ENCODE measurements at regions not wholly inside any gene's neighbourhood (a gene's known extent, or its start where the extent isn't known, plus 50 kb on each side); places are given as distances from the start of the nearest gene placed in this dataset.

DNA sequence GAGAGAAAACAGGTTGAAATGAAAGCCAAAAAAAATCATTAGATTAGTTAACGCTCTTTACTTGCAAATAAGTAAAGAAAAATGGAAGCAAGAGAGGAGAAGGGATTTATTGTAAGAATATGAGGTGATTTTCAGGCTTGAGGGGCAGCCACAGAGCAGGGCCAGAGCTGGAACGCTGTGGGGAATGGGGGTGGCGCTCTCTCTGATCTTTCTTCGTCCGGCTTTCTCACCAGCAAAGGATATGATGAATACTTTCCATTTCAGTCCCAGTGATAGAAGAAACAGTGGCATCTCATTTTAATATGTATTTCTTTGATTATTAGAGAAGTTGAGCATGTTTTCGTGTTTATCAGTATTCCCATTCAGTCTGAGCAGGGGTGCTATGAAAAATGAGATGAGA, 112.2 kb downstream of the SKIDA1 start:
- no peak overlapping the region for H3K4me3 ChIP-seq (ENCODE audit: low read depth in 1 of 2, low read length in 2 of 2)
- H3K27ac ChIP-seq (ENCODE audit: low read depth, low read length), result no peak overlapping the region
- H3K9me3 ChIP-seq (ENCODE audit: control insufficient read depth in 1 of 2, low read length in 2 of 2), result no peaks in the 10 kb centered on the region

DNA sequence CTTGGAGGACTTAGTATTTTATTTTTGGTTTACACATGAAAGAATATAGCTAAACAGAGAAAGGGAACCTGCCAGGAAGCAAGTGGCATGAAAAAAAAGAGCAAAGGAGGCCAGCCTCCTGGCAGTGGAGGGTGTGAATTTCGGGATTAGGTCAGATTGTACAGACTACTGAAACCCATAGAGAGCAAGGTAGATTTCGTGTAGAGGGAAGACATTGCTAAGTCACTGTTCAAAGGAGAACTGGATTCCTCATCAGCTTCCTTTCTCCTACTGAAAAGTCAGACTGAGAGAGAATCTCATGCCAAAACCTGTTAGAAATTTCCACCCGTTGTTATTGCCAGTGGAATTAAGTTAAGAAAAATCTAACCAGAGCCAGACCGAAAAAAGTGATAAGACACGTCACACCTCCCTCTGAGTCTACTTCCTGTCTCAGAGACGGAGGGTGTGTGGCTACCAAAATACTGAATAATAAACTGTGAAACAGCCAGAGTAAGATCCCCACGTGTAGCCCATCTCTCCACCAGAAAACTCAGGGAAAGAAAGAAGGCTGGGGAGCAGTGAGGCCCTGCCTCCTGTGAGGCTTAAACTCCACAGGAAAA, 118.8 kb downstream of the SKIDA1 start:
- no peaks in the 10 kb centered on the region for H3K27me3 ChIP-seq (ENCODE audit: control insufficient read depth in 1 of 2, insufficient read depth in 2 of 2, low read length in 2 of 2)
- no peak overlapping the region for H3K4me3 ChIP-seq (ENCODE audit: low read depth in 1 of 2, low read length in 2 of 2)
- H3K27ac ChIP-seq (ENCODE audit: low read depth, low read length), result no peak overlapping the region
- no peaks in the 10 kb centered on the region for H3K4me1 ChIP-seq (ENCODE audit: control insufficient read depth in 1 of 2, insufficient read depth in 2 of 2, low read length in 2 of 2)
- no peak overlapping the region for H3K9ac ChIP-seq (ENCODE audit: low read depth in 1 of 2, low read length in 2 of 2)
- no peaks in the 10 kb centered on the region for H3K36me3 ChIP-seq (ENCODE audit: control insufficient read depth in 1 of 2, insufficient read depth in 2 of 2, low read length in 2 of 2)
- H3K9me3 ChIP-seq (ENCODE audit: control insufficient read depth in 1 of 2, low read length in 2 of 2), result no peaks in the 10 kb centered on the region

More for the DNA sequence above, 112.2 kb downstream of the SKIDA1 start:
- Histone ChIP-seq H3K27me3 (ENCODE audit: control insufficient read depth in 1 of 2, insufficient read depth in 2 of 2, low read length in 2 of 2) (no peaks in the 10 kb centered on the region), H3K4me1 (ENCODE audit: control insufficient read depth in 1 of 2, insufficient read depth in 2 of 2, low read length in 2 of 2) (no peaks in the 10 kb centered on the region), H3K9ac (ENCODE audit: low read depth in 1 of 2, low read length in 2 of 2) (no peak overlapping the region), H3K36me3 (ENCODE audit: control insufficient read depth in 1 of 2, insufficient read depth in 2 of 2, low read length in 2 of 2) (no peaks in the 10 kb centered on the region)

DNA sequence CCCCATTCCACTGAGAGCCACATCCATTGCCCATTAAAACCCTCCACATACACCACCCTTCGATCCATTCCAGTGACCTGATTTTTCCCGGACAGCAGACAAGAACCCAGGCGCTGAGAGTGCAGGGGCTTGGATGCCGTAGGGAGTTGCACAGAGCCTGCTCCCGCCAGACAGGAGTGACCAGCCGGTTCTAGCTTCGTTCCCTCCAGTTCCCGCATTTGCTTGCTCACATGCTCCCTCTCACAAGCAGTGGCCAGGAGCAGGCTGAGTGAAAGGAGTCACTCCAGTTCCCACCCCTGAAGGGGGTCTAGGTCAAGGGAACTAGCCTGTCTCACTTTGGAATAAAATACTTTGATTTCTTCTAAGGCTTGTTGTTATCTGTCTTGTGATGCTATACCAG, 119.5 kb downstream of the SKIDA1 start:
- Histone ChIP-seq H3K36me3 (ENCODE audit: control insufficient read depth in 1 of 2, insufficient read depth in 2 of 2, low read length in 2 of 2) (no peaks in the 10 kb centered on the region), H3K27ac (ENCODE audit: low read depth, low read length) (no peak overlapping the region), H3K4me1 (ENCODE audit: control insufficient read depth in 1 of 2, insufficient read depth in 2 of 2, low read length in 2 of 2) (no peaks in the 10 kb centered on the region), H3K4me3 (ENCODE audit: low read depth in 1 of 2, low read length in 2 of 2) (no peak overlapping the region), H3K27me3 (ENCODE audit: control insufficient read depth in 1 of 2, insufficient read depth in 2 of 2, low read length in 2 of 2) (no peaks in the 10 kb centered on the region), H3K9me3 (ENCODE audit: control insufficient read depth in 1 of 2, low read length in 2 of 2) (no peaks in the 10 kb centered on the region), H3K9ac (ENCODE audit: low read depth in 1 of 2, low read length in 2 of 2) (no peak overlapping the region)

DNA sequence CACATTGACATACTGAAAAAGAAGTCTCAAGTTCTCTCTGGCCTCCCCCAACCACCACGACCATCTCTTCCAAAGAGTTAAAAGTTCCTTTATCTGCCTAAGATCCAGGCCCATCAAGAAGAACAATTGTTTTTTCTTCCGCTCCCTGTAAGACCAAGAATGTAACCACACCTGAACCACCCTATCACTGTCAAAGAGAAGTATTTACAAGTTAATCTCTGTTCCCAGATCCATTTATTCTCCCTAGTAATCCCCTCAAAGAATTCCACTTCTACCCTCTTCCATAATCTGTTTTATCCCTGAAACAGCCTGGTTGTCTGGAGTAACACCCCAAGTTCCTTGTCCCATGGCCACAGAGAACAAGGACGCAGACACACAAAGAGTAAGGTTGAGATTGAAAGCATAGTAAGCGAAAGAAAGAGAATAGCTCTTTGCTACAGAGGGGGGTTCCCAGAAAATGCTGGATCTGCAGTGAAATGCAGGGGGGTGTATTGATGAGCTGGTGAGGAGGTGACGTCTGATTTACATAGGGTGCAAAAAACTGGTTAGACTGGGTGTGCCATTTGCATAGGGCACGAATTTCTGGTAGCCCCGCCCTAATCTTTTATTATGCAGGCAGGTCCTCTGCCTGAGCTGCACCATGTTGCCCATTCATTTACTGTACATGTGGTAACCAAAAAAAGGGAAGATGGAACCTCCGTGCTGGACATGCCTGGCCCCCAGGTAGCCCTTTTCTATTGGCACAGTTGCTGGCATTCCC, 122.0 kb downstream of the SKIDA1 start:
- H3K36me3 ChIP-seq (ENCODE audit: control insufficient read depth in 1 of 2, insufficient read depth in 2 of 2, low read length in 2 of 2), result no peaks in the 10 kb centered on the region
- H3K27me3 ChIP-seq (ENCODE audit: control insufficient read depth in 1 of 2, insufficient read depth in 2 of 2, low read length in 2 of 2), result no peaks in the 10 kb centered on the region
- no peak overlapping the region for H3K9ac ChIP-seq (ENCODE audit: low read depth in 1 of 2, low read length in 2 of 2)
- H3K4me3 ChIP-seq (ENCODE audit: low read depth in 1 of 2, low read length in 2 of 2), result no peak overlapping the region
- no peaks in the 10 kb centered on the region for H3K9me3 ChIP-seq (ENCODE audit: control insufficient read depth in 1 of 2, low read length in 2 of 2)
- H3K27ac ChIP-seq (ENCODE audit: low read depth, low read length), result no peak overlapping the region
- H3K4me1 ChIP-seq (ENCODE audit: control insufficient read depth in 1 of 2, insufficient read depth in 2 of 2, low read length in 2 of 2), result no peaks in the 10 kb centered on the region

DNA sequence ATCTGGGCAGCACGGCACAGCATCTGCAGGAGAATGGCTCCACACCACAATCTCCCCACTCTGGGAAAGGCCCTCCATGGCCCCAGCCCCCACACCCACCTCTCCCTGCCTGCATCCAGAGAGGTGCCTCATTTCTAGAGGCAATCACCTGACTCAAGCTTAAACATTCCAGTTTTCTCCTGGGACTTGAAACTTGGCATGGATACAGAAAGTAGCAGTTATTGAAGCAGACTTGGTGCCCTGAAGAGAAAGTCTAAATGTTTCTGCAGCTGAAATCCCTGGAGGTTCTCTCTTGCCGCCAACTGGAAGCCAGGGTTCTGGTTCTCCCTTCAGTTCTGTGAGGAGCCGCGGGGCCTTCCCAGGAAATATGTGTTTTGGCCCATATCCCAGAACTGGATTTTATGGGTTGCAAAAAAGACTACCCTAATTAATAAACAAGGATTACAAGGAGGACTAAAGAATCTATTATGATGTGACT, 122.8 kb downstream of the SKIDA1 start:
- no peaks in the 10 kb centered on the region for H3K27me3 ChIP-seq (ENCODE audit: control insufficient read depth in 1 of 2, insufficient read depth in 2 of 2, low read length in 2 of 2)
- no peak overlapping the region for H3K9ac ChIP-seq (ENCODE audit: low read depth in 1 of 2, low read length in 2 of 2)
- no peaks in the 10 kb centered on the region for H3K9me3 ChIP-seq (ENCODE audit: control insufficient read depth in 1 of 2, low read length in 2 of 2)
- H3K27ac ChIP-seq (ENCODE audit: low read depth, low read length), result no peak overlapping the region
- H3K4me3 ChIP-seq (ENCODE audit: low read depth in 1 of 2, low read length in 2 of 2), result no peak overlapping the region
- no peaks in the 10 kb centered on the region for H3K36me3 ChIP-seq (ENCODE audit: control insufficient read depth in 1 of 2, insufficient read depth in 2 of 2, low read length in 2 of 2)
- H3K4me1 ChIP-seq (ENCODE audit: control insufficient read depth in 1 of 2, insufficient read depth in 2 of 2, low read length in 2 of 2), result no peaks in the 10 kb centered on the region

DNA sequence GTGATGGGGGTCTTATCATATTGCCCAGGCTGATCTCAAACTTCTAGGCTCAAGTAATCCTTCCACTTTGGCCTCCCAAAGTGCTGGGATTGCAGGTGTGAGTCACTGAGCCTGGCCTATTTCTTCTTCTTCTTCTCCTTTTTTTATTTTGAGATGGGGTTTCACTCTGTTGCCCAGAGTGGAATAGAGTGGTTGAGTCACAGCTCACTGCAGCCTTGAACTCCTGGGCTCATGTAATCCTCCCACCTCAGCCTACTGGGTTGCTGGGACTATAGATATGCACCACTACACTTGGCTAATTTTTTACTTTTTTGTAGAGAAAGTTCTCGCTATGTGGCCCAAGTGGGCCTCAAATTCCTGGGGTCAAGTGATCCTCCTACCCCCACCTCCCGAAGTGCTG, 124.3 kb downstream of the SKIDA1 start:
- H3K4me1 ChIP-seq (ENCODE audit: control insufficient read depth in 1 of 2, insufficient read depth in 2 of 2, low read length in 2 of 2), result no peaks in the 10 kb centered on the region
- H3K27me3 ChIP-seq (ENCODE audit: control insufficient read depth in 1 of 2, insufficient read depth in 2 of 2, low read length in 2 of 2), result no peaks in the 10 kb centered on the region
- H3K9ac ChIP-seq (ENCODE audit: low read depth in 1 of 2, low read length in 2 of 2), result no peak overlapping the region
- H3K9me3 ChIP-seq (ENCODE audit: control insufficient read depth in 1 of 2, low read length in 2 of 2), result no peaks in the 10 kb centered on the region
- no peak overlapping the region for H3K27ac ChIP-seq (ENCODE audit: low read depth, low read length)
- H3K4me3 ChIP-seq (ENCODE audit: low read depth in 1 of 2, low read length in 2 of 2), result no peak overlapping the region
- no peaks in the 10 kb centered on the region for H3K36me3 ChIP-seq (ENCODE audit: control insufficient read depth in 1 of 2, insufficient read depth in 2 of 2, low read length in 2 of 2)

DNA sequence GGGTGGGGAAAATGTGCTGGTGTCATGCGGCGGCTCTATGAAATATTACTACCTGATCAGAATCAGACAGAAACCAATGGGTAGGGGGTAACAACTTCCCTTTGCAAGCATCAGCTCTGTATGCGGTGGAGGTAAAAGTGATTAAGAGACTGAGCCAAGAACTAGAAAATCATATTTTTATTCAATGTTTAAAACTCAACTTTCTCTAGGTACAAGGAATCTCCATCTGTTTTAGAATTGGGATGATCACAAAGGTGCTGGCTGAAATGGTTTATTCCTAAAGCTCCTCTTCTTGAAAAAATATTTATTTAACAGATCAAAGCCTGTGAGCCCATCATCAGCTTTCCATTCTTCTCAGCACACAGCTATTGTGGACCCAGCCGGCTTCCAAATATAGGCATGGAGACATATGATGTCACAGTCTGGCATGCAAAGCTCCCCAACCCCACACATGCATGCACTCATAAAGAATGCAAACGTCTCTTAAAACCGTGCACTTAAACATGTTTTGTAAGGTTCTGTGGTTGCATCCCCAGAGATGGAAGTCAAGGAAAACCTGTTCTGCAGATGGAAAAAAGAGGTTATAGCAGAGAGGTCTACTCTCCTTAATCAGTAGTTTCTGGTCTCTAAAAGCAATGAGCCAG, 126.0 kb downstream of the SKIDA1 start:
- Histone ChIP-seq H3K27me3 (ENCODE audit: control insufficient read depth in 1 of 2, insufficient read depth in 2 of 2, low read length in 2 of 2) (no peaks in the 10 kb centered on the region), H3K9ac (ENCODE audit: low read depth in 1 of 2, low read length in 2 of 2) (no peak overlapping the region), H3K4me1 (ENCODE audit: control insufficient read depth in 1 of 2, insufficient read depth in 2 of 2, low read length in 2 of 2) (no peaks in the 10 kb centered on the region), H3K36me3 (ENCODE audit: control insufficient read depth in 1 of 2, insufficient read depth in 2 of 2, low read length in 2 of 2) (no peaks in the 10 kb centered on the region), H3K27ac (ENCODE audit: low read depth, low read length) (no peak overlapping the region), H3K9me3 (ENCODE audit: control insufficient read depth in 1 of 2, low read length in 2 of 2) (peaks cover 0 to 3% of the 10 kb centered on the region in 2 donors), H3K4me3 (ENCODE audit: low read depth in 1 of 2, low read length in 2 of 2) (no peak overlapping the region)

DNA sequence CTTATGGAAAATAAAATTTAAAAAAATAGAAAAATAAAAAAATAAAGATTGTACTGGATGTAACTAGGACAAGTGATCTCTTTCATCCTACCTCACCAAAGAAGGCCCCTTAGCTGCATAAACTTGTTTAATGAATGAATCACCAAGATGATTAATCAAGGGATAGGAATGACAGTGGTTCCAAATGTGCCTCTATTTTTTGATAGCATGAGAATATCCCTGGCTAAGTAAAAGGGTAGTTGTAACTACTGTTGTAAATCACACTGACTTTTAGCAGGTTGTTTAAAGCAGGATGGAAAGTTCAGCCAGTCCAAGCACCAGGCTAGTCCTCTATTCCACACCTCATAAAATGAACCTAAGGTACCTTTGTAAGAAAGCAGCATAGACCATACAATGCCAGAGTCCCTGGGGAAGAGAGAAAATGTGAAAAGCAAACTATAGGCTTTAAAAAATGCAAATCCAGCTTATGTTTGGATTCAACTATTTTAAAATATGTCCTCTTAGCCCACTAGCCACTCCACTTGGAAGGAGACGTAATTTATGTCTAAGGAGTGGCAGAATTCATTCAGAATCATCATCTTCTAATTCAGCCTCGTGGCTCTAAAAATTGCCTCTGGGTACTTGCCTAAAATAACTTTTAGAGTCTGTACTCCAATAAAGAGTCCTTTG, 126.8 kb downstream of the SKIDA1 start:
- Histone ChIP-seq H3K36me3 (ENCODE audit: control insufficient read depth in 1 of 2, insufficient read depth in 2 of 2, low read length in 2 of 2) (no peaks in the 10 kb centered on the region), H3K27ac (ENCODE audit: low read depth, low read length) (no peak overlapping the region), H3K27me3 (ENCODE audit: control insufficient read depth in 1 of 2, insufficient read depth in 2 of 2, low read length in 2 of 2) (no peaks in the 10 kb centered on the region)

DNA sequence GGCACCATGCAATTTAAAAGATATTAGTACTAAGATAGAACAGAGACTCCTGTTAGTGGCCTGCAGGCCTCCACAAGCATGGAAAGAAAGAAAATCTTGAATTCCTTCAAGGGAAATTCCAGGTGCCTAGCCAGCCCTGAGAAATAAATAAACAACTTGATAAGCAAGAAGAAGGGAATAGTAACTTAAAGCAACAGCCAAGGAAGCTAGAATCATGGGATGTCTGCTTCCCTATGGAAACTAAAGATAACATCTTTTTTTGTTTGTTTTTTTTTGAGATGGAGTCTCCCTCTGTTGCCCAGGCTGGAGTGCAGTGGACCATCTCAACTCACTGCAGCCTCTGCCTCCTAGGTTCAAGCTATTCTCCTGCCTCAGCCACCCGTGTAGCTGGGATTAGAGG, 128.6 kb downstream of the SKIDA1 start:
- Histone ChIP-seq H3K4me1 (ENCODE audit: control insufficient read depth in 1 of 2, insufficient read depth in 2 of 2, low read length in 2 of 2) (no peaks in the 10 kb centered on the region), H3K27me3 (ENCODE audit: control insufficient read depth in 1 of 2, insufficient read depth in 2 of 2, low read length in 2 of 2) (no peaks in the 10 kb centered on the region), H3K9me3 (ENCODE audit: control insufficient read depth in 1 of 2, low read length in 2 of 2) (peaks cover 3% of the 10 kb centered on the region in 2 donors), H3K36me3 (ENCODE audit: control insufficient read depth in 1 of 2, insufficient read depth in 2 of 2, low read length in 2 of 2) (no peaks in the 10 kb centered on the region), H3K9ac (ENCODE audit: low read depth in 1 of 2, low read length in 2 of 2) (no peak overlapping the region), H3K4me3 (ENCODE audit: low read depth in 1 of 2, low read length in 2 of 2) (no peak overlapping the region), H3K27ac (ENCODE audit: low read depth, low read length) (no peak overlapping the region)

More for the DNA sequence above, 126.8 kb downstream of the SKIDA1 start:
- Histone ChIP-seq H3K4me1 (ENCODE audit: control insufficient read depth in 1 of 2, insufficient read depth in 2 of 2, low read length in 2 of 2) (no peaks in the 10 kb centered on the region), H3K9ac (ENCODE audit: low read depth in 1 of 2, low read length in 2 of 2) (no peak overlapping the region), H3K9me3 (ENCODE audit: control insufficient read depth in 1 of 2, low read length in 2 of 2) (peaks cover 3% of the 10 kb centered on the region in 2 donors), H3K4me3 (ENCODE audit: low read depth in 1 of 2, low read length in 2 of 2) (no peak overlapping the region)

DNA sequence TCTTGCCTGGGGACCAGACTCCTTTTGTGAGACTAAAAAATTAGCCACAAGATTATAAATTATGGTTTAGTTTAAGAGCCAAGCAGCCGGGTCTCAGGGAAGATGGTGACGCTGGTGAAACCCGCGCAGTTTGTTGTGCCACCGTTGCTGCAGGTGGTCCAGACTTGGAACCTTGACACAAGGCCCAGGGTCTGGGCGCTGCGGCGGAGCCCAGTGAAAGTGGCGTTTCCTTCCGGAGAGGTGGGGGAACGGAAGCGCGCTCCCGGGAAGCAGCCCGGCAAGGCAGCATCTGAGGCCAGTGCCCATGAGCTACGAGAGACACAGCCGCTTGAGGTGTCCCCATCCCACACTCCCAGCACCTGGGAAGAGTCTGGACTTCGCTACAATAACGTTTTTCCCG, 131.6 kb downstream of the SKIDA1 start:
- Histone ChIP-seq H3K4me3 (ENCODE audit: low read depth in 1 of 2, low read length in 2 of 2) (no peak overlapping the region), H3K9me3 (ENCODE audit: control insufficient read depth in 1 of 2, low read length in 2 of 2) (peaks cover 3% of the 10 kb centered on the region in 2 donors), H3K27ac (ENCODE audit: low read depth, low read length) (no peak overlapping the region), H3K36me3 (ENCODE audit: control insufficient read depth in 1 of 2, insufficient read depth in 2 of 2, low read length in 2 of 2) (no peaks in the 10 kb centered on the region), H3K9ac (ENCODE audit: low read depth in 1 of 2, low read length in 2 of 2) (no peak overlapping the region), H3K27me3 (ENCODE audit: control insufficient read depth in 1 of 2, insufficient read depth in 2 of 2, low read length in 2 of 2) (no peaks in the 10 kb centered on the region), H3K4me1 (ENCODE audit: control insufficient read depth in 1 of 2, insufficient read depth in 2 of 2, low read length in 2 of 2) (no peaks in the 10 kb centered on the region)

All from duodenal mucosa (tissue), 2 donors.